PC-3 (cell line): ENCODE measurements at regions not wholly inside any gene's neighbourhood (a gene's known extent, or its start where the extent isn't known, plus 50 kb on each side); places are given as distances from the start of the nearest gene placed in this dataset.

ENCODE experiments used
- ATAC-seq: fragments of 200-7000 bp; cut with Tn5 transposase; 2 replicates; pipeline ENCODE4 v1.9.1; 2020; ENCODE audit warnings: mild to moderate bottlenecking, moderate library complexity
- BruUV-seq: library from RNA; stranded (reverse); fragments of 400-500 nt; replicated peaks from 2 replicates; lab custom pipeline; 2021; lab: Mats Ljungman, UMichigan
- CTCF ChIA-PET: fragments of 300-600 bp; sonication (Branson Sonifier 250); formaldehyde crosslinking; loops from one replicate; lab custom pipeline; 2022; ENCODE audit warnings: antibody characterized with exemption; lab: Charles Lee
- POLR2A ChIA-PET: fragments of 300-600 bp; sonication (Branson Sonifier 250); formaldehyde crosslinking; loops from one replicate; lab custom pipeline; 2022; ENCODE audit warnings: antibody characterized with exemption; ENCODE audit not compliant: unreplicated experiment; lab: Charles Lee
- DNase-seq: peaks from one replicate; pipeline ENCODE4 v3.0.0-alpha.2; 2015
- H2AFZ ChIP-seq: fragments of 300-600 bp; sonication (generic); 2 replicates; pipeline ENCODE4 v1.6.0; 2016; ENCODE audit warnings: antibody characterized with exemption, low read length
- H3F3A ChIP-seq: fragments of 300-600 bp; sonication (generic); one replicate; pipeline ENCODE4 v1.6.0; 2017; ENCODE audit warnings: antibody characterized with exemption, low read length, control low read depth, mild to moderate bottlenecking; ENCODE audit not compliant: unreplicated experiment
- H3K27ac ChIP-seq: fragments of 300-600 bp; sonication (generic); 2 replicates; pipeline ENCODE4 v1.5.1; 2016; ENCODE audit warnings: mild to moderate bottlenecking, low read length
- H3K27me3 ChIP-seq: fragments of 300-600 bp; sonication (generic); 2 replicates; pipeline ENCODE4 v1.6.1; 2016; ENCODE audit warnings: low read length, mixed read lengths
- H3K36me3 ChIP-seq: fragments of 300-600 bp; sonication (generic); 2 replicates; pipeline ENCODE4 v1.6.1; 2016; ENCODE audit warnings: low read depth, mixed run types, low read length, mixed read lengths
- H3K4me1 ChIP-seq: fragments of 300-600 bp; sonication (generic); 2 replicates; pipeline ENCODE4 v1.5.1; 2016; ENCODE audit warnings: low read length; ENCODE audit not compliant: insufficient read depth
- H3K4me2 ChIP-seq: fragments of 300-600 bp; sonication (generic); 2 replicates; pipeline ENCODE4 v1.6.0; 2016; ENCODE audit warnings: low read length
- H3K4me3 ChIP-seq: fragments of 300-600 bp; sonication (generic); 2 replicates; pipeline ENCODE4 v1.5.1; 2016; ENCODE audit warnings: mild to moderate bottlenecking, low read length, mixed read lengths
- H3K79me2 ChIP-seq: fragments of 300-600 bp; sonication (generic); 2 replicates; pipeline ENCODE4 v1.6.1; 2017; ENCODE audit warnings: low read length, mixed read lengths
- H3K9ac ChIP-seq: fragments of 300-600 bp; sonication (generic); 2 replicates; pipeline ENCODE4 v1.6.0; 2016; ENCODE audit warnings: mild to moderate bottlenecking, low read length
- H3K9me2 ChIP-seq: fragments of 300-600 bp; sonication (generic); replicated peaks from 2 replicates; pipeline ENCODE4 v1.6.1; 2016; ENCODE audit warnings: mixed run types, low read length, mixed read lengths
- H3K9me3 ChIP-seq: fragments of 300-600 bp; sonication (generic); 2 replicates; pipeline ENCODE4 v1.6.1; 2016; ENCODE audit warnings: low read length, mixed read lengths
- H4K20me1 ChIP-seq: fragments of 300-600 bp; sonication (generic); 2 replicates; pipeline ENCODE4 v1.6.1; 2016; ENCODE audit warnings: low read length, mixed read lengths
- CTCF ChIP-seq: fragments of 300-600 bp; sonication (generic); conservative IDR thresholded peaks from 2 replicates; pipeline ENCODE4 v1.5.1; 2017; ENCODE audit warnings: antibody characterized with exemption, low read depth, mild to moderate bottlenecking, low read length
- EZH2 ChIP-seq: fragments of 300-600 bp; sonication (generic); IDR thresholded peaks from one replicate; pipeline ENCODE4 v1.6.1; 2017; ENCODE audit warnings: antibody characterized with exemption, mild to moderate bottlenecking, low read length; ENCODE audit not compliant: unreplicated experiment
- EZH2phosphoT487 ChIP-seq: fragments of 300-600 bp; sonication (generic); IDR thresholded peaks from 2 replicates; pipeline ENCODE4 v1.6.1; 2018; ENCODE audit warnings: mild to moderate bottlenecking, antibody characterized with exemption, low read length, borderline replicate concordance
- intact Hi-C: fragments of 100-400 bp; cut with micrococcal nuclease; formaldehyde crosslinking; loops from 2 replicates; pipeline ENCODE4 v1.9.0; 2023

GRCh38 chr2:118670276-118670675, 177.2 kb downstream of the EN1 start:
- DNase-seq (no peak), ATAC-seq (no peak)
- ChIA-PET POLR2A (no interaction called here), CTCF (no interaction called here)
- intact Hi-C loops, result no loop called here
- Histone ChIP-seq H3K27ac (no peak overlapping the region), H3K4me2 (no peak overlapping the region), H3K36me3 (no peaks in the 10 kb centered on the region), H3K9me3 (no peaks in the 10 kb centered on the region), H2AFZ (no peak overlapping the region), H3K79me2 (no peaks in the 10 kb centered on the region), H3K4me1 (peaks cover 28% of the 10 kb centered on the region), H3K27me3 (no peaks in the 10 kb centered on the region), H3K9me2 (0 out of 2 replicates have a peak, but pooled peaks cover 5% of the 10 kb centered on the region), H3K4me3 (no peak overlapping the region), H4K20me1 (no peaks in the 10 kb centered on the region), H3F3A (peaks cover 14% of the 10 kb centered on the region), H3K9ac (no peak overlapping the region)
- BruUV-seq, result no TSS peak
- TF ChIP-seq EZH2phosphoT487 (no peak), EZH2 (no peak), CTCF (no peak)

GRCh38 chr2:118669654-118670053, 177.8 kb downstream of the EN1 start:
- no TSS peak for BruUV-seq
- DNase-seq (no peak), ATAC-seq (no peak)
- Histone ChIP-seq H3K4me1 (peaks cover 28% of the 10 kb centered on the region), H3K27ac (peak overlapping the region; percentile 89), H3K4me3 (no peak overlapping the region), H3K79me2 (no peaks in the 10 kb centered on the region), H2AFZ (no peak overlapping the region), H3K27me3 (no peaks in the 10 kb centered on the region), H3K36me3 (no peaks in the 10 kb centered on the region), H4K20me1 (no peaks in the 10 kb centered on the region), H3K4me2 (peak overlapping the region; percentile 80), H3K9me3 (no peaks in the 10 kb centered on the region), H3K9ac (0 out of 2 replicates have a peak overlapping the region, but pooled peaks have one; percentile 36), H3F3A (peaks cover 14% of the 10 kb centered on the region), H3K9me2 (0 out of 2 replicates have a peak, but pooled peaks cover 5% of the 10 kb centered on the region)
- ChIA-PET CTCF (no interaction called here), POLR2A (no interaction called here)
- no peak for TF ChIP-seq EZH2
- TF ChIP-seq EZH2phosphoT487, result no peak
- no peak for TF ChIP-seq CTCF
- intact Hi-C loops, result loop anchor here (2.0 kb wide), 1 partner anchor 53 kb away; no protein-coding TSS in a partner anchor

- DNase-seq (peak; percentile 91), ATAC-seq (peak; percentile 89)
- peak overlapping the region; percentile 54 for H3K4me3 ChIP-seq
- intact Hi-C loops, result loop anchor here (1.0 to 2.0 kb wide), 2 partner anchors 54 to 187 kb away; no protein-coding TSS in a partner anchor
- H2AFZ ChIP-seq, result peak overlapping the region; percentile 59
- H3K9ac ChIP-seq, result peak overlapping the region; percentile 36
- H3K9me3 ChIP-seq, result no peaks in the 10 kb centered on the region
- ChIA-PET POLR2A (no interaction called here), CTCF (no interaction called here)
- H3K4me1 ChIP-seq, result peaks cover 28% of the 10 kb centered on the region
- BruUV-seq, result no TSS peak
- peaks cover 14% of the 10 kb centered on the region for H3F3A ChIP-seq
- no peaks in the 10 kb centered on the region for H4K20me1 ChIP-seq
- no peak for TF ChIP-seq EZH2phosphoT487
- TF ChIP-seq EZH2, result no peak
- no peak for TF ChIP-seq CTCF
- no peaks in the 10 kb centered on the region for H3K36me3 ChIP-seq
- peak overlapping the region; percentile 80 for H3K4me2 ChIP-seq
- no peaks in the 10 kb centered on the region for H3K27me3 ChIP-seq
- H3K27ac ChIP-seq, result peak overlapping the region; percentile 89
- H3K9me2 ChIP-seq, result 0 out of 2 replicates have a peak, but pooled peaks cover 5% of the 10 kb centered on the region
- H3K79me2 ChIP-seq, result no peaks in the 10 kb centered on the region
Observed at GRCh38 chr2:118668431-118669424, 178.7 kb downstream of the EN1 start.
